Nephron progenitor cell (in vitro differentiated cells): ENCODE measurements at regions not wholly inside any gene's neighbourhood (a gene's known extent, or its start where the extent isn't known, plus 50 kb on each side); places are given as distances from the start of the nearest gene placed in this dataset.
A peak's percentile ranks its signal among the peaks of the same experiment; 100 is the strongest.

Source experiments
- DNase-seq: peaks from one replicate; pipeline ENCODE4 v3.0.0; 2021
- H3K27ac Mint-ChIP-seq: 2 replicates; pipeline ENCODE4 v1.8.0; 2021; ENCODE audit warnings: mild to moderate bottlenecking, moderate library complexity, mixed read lengths
- H3K27me3 Mint-ChIP-seq: 2 replicates; pipeline ENCODE4 v1.8.0; 2021; ENCODE audit warnings: mild to moderate bottlenecking, low read depth, mixed read lengths; ENCODE audit not compliant: poor library complexity
- H3K36me3 Mint-ChIP-seq: 2 replicates; pipeline ENCODE4 v1.8.0; 2021; ENCODE audit warnings: low read depth, mixed read lengths
- H3K4me1 Mint-ChIP-seq: 2 replicates; pipeline ENCODE4 v1.8.0; 2021; ENCODE audit warnings: mixed read lengths
- H3K4me3 Mint-ChIP-seq: 2 replicates; pipeline ENCODE4 v1.8.0; 2021; ENCODE audit warnings: mild to moderate bottlenecking, moderate library complexity, mixed read lengths
- H3K9me3 Mint-ChIP-seq: 2 replicates; pipeline ENCODE4 v1.8.0; 2021; ENCODE audit warnings: mild to moderate bottlenecking, moderate library complexity, mixed read lengths
- TF ChIP-seq, protein P1 (sequence below): fragments of 200-600 bp; sonication (generic); IDR thresholded peaks from 2 replicates; pipeline ENCODE4 v1.5.0; 2021; ENCODE audit warnings: antibody characterized with exemption

DNA sequence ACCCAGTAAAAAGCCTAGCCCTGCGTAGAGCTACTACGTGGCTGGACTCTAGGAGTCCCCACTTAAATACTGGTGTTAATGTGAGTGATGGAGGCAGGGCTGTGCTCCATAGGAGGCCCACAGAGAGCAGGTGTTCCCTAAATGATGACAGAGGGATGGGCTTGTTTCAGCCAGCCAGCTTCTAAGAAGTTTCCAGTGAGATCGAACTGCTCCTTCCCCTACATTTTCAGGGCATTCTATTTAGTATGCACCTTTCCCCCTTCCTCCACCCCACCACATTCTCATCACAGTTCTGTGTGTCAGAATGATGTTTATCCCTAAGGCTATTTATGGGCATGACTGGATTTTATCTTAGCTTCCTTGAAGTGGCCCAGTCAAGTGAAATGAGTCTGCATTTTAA is 213.0 kb downstream of the TRIB2 start:
- DNase-seq, result no peak
- TF ChIP-seq, protein P1, sequence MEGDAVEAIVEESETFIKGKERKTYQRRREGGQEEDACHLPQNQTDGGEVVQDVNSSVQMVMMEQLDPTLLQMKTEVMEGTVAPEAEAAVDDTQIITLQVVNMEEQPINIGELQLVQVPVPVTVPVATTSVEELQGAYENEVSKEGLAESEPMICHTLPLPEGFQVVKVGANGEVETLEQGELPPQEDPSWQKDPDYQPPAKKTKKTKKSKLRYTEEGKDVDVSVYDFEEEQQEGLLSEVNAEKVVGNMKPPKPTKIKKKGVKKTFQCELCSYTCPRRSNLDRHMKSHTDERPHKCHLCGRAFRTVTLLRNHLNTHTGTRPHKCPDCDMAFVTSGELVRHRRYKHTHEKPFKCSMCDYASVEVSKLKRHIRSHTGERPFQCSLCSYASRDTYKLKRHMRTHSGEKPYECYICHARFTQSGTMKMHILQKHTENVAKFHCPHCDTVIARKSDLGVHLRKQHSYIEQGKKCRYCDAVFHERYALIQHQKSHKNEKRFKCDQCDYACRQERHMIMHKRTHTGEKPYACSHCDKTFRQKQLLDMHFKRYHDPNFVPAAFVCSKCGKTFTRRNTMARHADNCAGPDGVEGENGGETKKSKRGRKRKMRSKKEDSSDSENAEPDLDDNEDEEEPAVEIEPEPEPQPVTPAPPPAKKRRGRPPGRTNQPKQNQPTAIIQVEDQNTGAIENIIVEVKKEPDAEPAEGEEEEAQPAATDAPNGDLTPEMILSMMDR, result no peak
- peaks cover 31% of the 10 kb centered on the region for H3K4me1 Mint-ChIP-seq
- H3K9me3 Mint-ChIP-seq, result peaks cover 7% of the 10 kb centered on the region
- H3K4me3 Mint-ChIP-seq, result peak overlapping the region; percentile 13
- no peak overlapping the region for H3K27ac Mint-ChIP-seq
- H3K36me3 Mint-ChIP-seq, result no peaks in the 10 kb centered on the region
- H3K27me3 Mint-ChIP-seq, result peaks cover 7% of the 10 kb centered on the region

DNA sequence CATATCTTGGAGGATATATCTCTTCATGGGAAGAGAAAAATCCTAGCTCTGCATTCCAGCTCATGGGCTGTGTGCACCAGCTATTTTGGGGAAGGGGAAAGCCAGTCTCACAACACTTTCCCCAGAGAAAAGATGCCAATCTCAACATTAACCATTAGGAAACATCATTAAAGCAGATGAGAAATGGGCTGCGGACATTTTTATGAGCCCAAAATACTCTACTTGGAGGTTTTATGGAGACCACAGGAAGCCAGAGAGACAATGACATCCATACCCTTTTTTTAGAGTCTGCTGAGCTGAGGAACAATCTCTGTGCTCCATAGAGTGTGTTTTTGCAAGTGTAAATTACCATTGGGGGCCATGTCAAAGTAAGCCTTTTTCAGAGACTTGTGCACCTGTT is 213.7 kb downstream of the TRIB2 start:
- TF ChIP-seq, protein P1, result no peak
- no peaks in the 10 kb centered on the region for H3K36me3 Mint-ChIP-seq
- H3K9me3 Mint-ChIP-seq, result peaks cover 7% of the 10 kb centered on the region
- DNase-seq, result peak; percentile 37
- H3K4me3 Mint-ChIP-seq, result no peak overlapping the region
- H3K4me1 Mint-ChIP-seq, result peaks cover 36% of the 10 kb centered on the region
- H3K27ac Mint-ChIP-seq, result no peak overlapping the region
- H3K27me3 Mint-ChIP-seq, result peaks cover 7% of the 10 kb centered on the region

DNA sequence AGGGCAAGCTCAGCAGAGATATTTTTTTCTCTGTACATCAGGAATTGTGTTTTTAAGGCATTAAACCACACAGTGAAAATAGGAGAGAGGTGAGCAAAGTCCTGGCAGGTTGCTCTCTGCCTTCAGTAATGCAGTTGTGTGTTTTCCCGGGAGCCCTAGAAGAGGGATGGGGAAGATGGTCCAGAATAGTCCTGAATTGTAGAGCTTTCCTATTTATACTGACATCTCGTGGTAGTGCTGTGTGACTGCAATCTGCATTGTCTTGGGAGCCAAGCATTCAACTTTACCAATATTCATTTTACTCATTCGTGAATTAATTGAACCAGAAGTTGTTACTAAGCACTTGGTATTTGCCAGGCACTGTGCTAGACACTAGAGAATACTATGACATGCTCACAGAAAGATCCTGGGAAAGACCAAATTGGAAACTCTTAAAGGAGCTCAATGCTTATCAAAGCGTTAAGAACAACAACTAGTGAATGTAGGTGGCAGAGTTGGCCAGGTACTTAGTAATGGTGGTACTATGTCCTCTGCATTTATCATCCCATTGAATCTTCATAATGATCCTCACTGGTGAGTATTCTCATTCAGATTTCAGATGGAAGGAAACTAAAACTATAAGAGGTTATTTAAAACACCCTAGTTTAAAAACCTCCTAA is 214.6 kb downstream of the TRIB2 start:
- DNase-seq, result peak; percentile 8
- Mint-ChIP-seq H3K4me3 (no peak overlapping the region), H3K4me1 (peaks cover 36% of the 10 kb centered on the region), H3K9me3 (peaks cover 3% of the 10 kb centered on the region), H3K36me3 (no peaks in the 10 kb centered on the region), H3K27me3 (peaks cover 7% of the 10 kb centered on the region), H3K27ac (no peak overlapping the region)
- TF ChIP-seq, protein P1, result peak; percentile 78

DNA sequence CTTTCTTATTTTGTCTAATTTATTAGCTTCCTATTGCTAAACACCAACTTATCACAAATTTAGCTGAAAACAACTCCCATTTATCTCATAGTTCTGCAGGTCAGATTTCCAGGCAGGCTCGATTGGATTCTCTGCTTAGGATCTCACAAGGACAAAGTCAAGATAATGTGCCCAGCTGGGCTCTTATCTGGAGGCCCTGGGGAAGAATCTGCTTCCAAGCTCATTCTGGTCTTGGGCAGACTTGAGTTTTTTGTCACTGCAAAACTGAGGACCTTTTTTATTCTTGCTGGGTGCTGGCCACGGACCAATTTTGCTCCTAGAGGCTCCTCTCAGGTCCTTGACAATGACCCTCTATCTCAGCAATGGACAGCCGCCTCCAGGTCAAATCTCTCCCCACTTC is 215.5 kb downstream of the TRIB2 start:
- TF ChIP-seq, protein P1, result no peak
- DNase-seq, result no peak
- Mint-ChIP-seq H3K27ac (no peak overlapping the region), H3K9me3 (peaks cover 3% of the 10 kb centered on the region), H3K4me3 (no peak overlapping the region), H3K27me3 (peaks cover 7% of the 10 kb centered on the region), H3K36me3 (no peaks in the 10 kb centered on the region), H3K4me1 (peaks cover 36% of the 10 kb centered on the region)

DNA sequence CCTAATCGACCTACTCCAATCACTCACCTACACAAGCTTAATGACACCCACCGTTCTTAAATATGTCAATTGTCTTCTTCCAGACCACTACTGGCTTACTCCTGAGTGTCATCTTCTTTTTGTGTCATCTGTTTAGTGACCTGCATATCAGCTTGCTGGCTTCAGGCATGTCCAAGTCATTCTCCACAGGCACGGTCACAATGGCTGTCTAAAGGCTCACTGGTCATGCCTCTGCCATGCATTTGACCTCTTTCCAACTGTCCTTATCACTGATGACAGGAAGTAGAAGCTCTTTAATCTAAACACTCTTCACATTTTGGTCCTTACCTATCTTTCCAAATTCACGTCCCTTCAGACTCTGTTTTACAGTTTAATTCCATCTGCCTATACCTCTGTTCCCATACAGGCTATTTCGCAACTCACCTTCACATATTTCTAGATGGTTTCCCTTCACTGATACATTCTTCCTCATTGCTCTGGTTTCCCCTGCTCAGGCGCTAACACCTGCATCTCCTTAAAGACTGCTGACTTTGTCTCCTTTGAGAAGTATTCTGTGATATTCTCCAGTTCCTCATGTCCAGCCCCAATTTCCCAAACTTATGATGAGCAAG is 217.5 kb downstream of the TRIB2 start:
- TF ChIP-seq, protein P1, result no peak
- H3K4me1 Mint-ChIP-seq, result peaks cover 26% of the 10 kb centered on the region
- H3K4me3 Mint-ChIP-seq, result no peak overlapping the region
- no peak for DNase-seq
- no peak overlapping the region for H3K27ac Mint-ChIP-seq
- no peaks in the 10 kb centered on the region for H3K9me3 Mint-ChIP-seq
- no peaks in the 10 kb centered on the region for H3K36me3 Mint-ChIP-seq
- peaks cover 7% of the 10 kb centered on the region for H3K27me3 Mint-ChIP-seq

DNA sequence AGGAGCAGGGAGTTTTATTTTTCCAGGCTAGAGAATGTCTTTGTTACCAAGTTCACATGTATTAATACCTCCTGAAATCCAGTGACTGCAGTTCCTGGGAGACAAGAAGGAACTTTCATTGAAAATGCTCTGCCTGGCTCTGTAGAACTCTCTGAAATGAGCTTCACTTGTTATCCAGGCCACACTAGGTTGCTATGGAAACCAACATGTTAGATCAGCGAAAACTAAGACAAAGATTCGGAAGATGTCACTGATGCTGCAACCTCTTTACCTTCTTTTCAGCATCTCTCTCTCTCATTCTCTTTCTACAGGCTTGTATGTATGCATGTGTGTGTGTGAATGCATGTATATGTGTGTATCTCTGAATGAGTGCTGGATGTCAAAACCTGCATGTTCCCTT is 218.5 kb downstream of the TRIB2 start:
- H3K27ac Mint-ChIP-seq, result no peak overlapping the region
- no peak overlapping the region for H3K4me3 Mint-ChIP-seq

More for the DNA sequence above, 218.5 kb downstream of the TRIB2 start:
- H3K9me3 Mint-ChIP-seq, result no peaks in the 10 kb centered on the region
- H3K36me3 Mint-ChIP-seq, result no peaks in the 10 kb centered on the region
- TF ChIP-seq, protein P1, result no peak
- H3K27me3 Mint-ChIP-seq, result peaks cover 7% of the 10 kb centered on the region
- DNase-seq, result no peak
- peaks cover 16% of the 10 kb centered on the region for H3K4me1 Mint-ChIP-seq
